Activated CD4-positive, alpha-beta T cell treated with anti-CD3 and anti-CD28 coated beads, Interleukin-2, amount 10 ng/mL, durations not matched to agents 7 days and 5 days (primary cell): ENCODE measurements at regions not wholly inside any gene's neighbourhood (a gene's known extent, or its start where the extent isn't known, plus 50 kb on each side); places are given as distances from the start of the nearest gene placed in this dataset.

Experiments
- CTCF ChIA-PET: fragments of 350-600 bp; sonication (Branson Sonifier 250); formaldehyde crosslinking; loops from one replicate; lab custom pipeline; 2021; ENCODE audit warnings: antibody characterized with exemption; lab: Charles Lee
- POLR2A ChIA-PET: fragments of 350-600 bp; sonication (Branson Sonifier 250); formaldehyde crosslinking; loops from one replicate; lab custom pipeline; 2021; ENCODE audit warnings: antibody characterized with exemption; lab: Charles Lee
- DNase-seq: peaks from one replicate; pipeline ENCODE4 v3.0.0-alpha.2; 2020
- H3K27ac Mint-ChIP-seq: one replicate; pipeline ENCODE4 v1.8.0; 2021; ENCODE audit warnings: mild to moderate bottlenecking, moderate library complexity, mixed read lengths
- H3K27me3 Mint-ChIP-seq: one replicate; pipeline ENCODE4 v1.8.0; 2021; ENCODE audit warnings: mixed read lengths
- H3K36me3 Mint-ChIP-seq: one replicate; pipeline ENCODE4 v1.8.0; 2021; ENCODE audit warnings: low read depth, mixed read lengths
- H3K4me1 Mint-ChIP-seq: one replicate; pipeline ENCODE4 v1.8.0; 2021; ENCODE audit warnings: mixed read lengths
- H3K4me3 Mint-ChIP-seq: one replicate; pipeline ENCODE4 v1.8.0; 2021; ENCODE audit warnings: mild to moderate bottlenecking, moderate library complexity, mixed read lengths
- H3K9me3 Mint-ChIP-seq: one replicate; pipeline ENCODE4 v1.8.0; 2021; ENCODE audit warnings: mixed read lengths

DNA sequence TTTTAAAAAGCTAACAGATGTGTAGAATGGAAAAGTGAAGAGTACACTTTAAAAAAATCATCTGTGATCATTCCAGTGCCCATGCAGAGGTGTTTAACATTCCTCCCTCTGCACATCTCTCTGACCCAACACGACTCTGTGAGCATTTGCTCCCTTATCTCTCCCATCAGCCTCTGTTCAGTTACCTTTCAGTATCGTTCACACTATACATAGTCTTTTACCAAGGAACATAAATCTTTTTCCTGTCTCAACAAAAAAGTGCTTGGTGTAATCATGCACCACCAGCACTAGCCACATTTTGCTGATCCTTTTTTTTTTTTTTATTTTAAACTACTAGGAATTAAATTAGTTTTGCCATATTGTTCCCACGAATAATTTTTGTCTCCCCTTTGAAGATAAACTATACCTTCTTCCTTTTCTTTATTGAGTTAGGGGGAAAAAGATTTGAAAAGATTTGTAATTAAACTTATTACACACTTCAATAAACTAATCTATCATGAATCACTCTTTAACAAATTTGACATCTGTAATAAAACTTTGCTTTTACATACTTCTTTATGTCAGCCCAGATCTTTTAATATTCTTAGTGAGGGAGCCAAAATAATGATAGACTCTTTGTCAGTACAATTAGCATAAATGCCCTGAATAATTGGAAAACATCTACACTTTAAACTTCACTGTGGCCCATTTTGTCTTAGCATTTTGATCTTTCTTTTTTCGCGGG lies 489.8 kb upstream of the FANCL start:
- Mint-ChIP-seq H3K36me3 (no peaks in the 10 kb centered on the region), H3K27me3 (peaks cover 10% of the 10 kb centered on the region), H3K4me1 (no peaks in the 10 kb centered on the region), H3K4me3 (no peak overlapping the region), H3K9me3 (no peaks in the 10 kb centered on the region), H3K27ac (no peak overlapping the region)
- CTCF ChIA-PET, result no interaction called here
- DNase-seq, result no peak
- POLR2A ChIA-PET, result no interaction called here

- Mint-ChIP-seq H3K9me3 (no peaks in the 10 kb centered on the region), H3K4me1 (no peaks in the 10 kb centered on the region), H3K36me3 (no peaks in the 10 kb centered on the region), H3K4me3 (no peak overlapping the region), H3K27me3 (peaks cover 10% of the 10 kb centered on the region), H3K27ac (no peak overlapping the region)
- POLR2A ChIA-PET, result no interaction called here
- no peak for DNase-seq
- CTCF ChIA-PET, result no interaction called here
These were observed 487.0 kb upstream of the FANCL start for GRCh38 chr2:58727981-58728656.

DNA sequence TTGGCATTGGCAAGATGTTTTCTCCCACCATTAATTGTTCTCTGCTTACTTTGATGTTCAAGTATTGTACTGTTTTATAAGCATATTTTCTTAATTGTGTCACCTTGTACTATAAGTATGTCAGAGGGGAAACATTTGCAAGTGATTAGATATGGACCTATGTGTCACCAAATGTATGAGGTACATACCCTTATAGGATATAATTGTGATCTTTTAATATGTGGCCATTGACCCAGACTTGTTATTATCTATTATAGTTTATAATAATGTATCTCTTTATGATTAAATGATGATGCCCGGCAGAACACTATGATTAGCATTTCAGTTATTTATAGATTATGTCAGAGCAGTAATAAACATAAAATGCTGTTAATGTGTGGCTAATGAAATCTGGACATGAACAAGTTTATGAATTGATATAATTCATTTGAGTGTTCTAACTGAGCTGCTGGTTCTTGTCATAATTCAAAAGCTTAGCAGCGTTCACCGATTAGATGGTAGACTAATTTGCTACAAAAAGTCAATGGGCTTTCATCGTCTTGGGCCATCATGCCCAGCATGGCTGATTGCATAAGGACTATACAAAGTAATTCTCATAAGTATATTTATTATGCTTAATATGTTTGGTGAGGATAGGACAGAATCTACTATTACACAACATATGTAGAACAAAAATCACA lies 480.9 kb upstream of the FANCL start:
- H3K9me3 Mint-ChIP-seq, result no peaks in the 10 kb centered on the region
- H3K4me1 Mint-ChIP-seq, result no peaks in the 10 kb centered on the region
- no peak for DNase-seq
- H3K4me3 Mint-ChIP-seq, result no peak overlapping the region
- peaks cover 2% of the 10 kb centered on the region for H3K27me3 Mint-ChIP-seq
- no peaks in the 10 kb centered on the region for H3K36me3 Mint-ChIP-seq
- ChIA-PET CTCF (no interaction called here), POLR2A (no interaction called here)
- no peak overlapping the region for H3K27ac Mint-ChIP-seq

DNA sequence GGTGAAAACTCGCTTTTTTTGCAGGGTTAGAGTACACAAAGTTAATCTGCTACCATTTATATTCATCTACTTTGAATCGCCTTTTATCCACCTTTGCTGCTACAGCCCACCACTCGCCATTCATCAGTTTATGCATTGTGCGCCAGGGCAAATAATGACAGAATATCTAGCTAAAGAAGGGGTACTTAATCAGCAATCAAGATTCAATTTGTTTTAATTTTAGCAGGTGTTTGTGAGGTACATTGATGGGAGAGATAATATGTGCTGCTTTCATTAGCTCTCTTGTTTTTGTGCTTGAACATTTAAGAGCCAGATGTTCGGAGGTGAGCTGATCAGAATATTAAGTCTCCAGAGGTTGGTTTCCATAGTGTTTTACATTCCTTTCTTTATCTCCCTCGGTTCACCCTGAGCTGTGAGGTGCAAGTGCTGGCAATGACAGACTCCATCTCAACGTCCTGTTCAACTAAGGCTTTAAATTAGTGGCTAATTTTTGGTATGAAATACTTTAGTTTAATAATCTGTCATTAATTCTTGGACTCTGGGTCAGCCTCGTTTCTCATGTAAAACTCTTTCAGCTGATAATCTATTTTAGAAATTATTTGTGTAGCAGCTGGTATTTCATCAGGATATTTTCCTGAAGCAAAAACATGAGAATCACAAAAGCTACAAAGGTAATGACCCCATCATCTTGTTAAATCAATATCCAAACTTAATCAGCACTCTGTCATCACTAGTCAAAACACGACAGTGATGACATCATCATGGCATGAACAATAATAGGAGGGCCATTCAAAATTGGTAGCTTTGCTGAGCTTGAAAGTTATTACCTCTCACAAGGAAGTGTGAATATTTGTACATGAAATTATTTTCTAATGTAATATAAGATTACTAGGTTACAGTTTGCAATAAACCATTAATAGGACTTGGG lies 479.9 kb upstream of the FANCL start:
- DNase-seq, result no peak
- CTCF ChIA-PET, result no interaction called here

DNA sequence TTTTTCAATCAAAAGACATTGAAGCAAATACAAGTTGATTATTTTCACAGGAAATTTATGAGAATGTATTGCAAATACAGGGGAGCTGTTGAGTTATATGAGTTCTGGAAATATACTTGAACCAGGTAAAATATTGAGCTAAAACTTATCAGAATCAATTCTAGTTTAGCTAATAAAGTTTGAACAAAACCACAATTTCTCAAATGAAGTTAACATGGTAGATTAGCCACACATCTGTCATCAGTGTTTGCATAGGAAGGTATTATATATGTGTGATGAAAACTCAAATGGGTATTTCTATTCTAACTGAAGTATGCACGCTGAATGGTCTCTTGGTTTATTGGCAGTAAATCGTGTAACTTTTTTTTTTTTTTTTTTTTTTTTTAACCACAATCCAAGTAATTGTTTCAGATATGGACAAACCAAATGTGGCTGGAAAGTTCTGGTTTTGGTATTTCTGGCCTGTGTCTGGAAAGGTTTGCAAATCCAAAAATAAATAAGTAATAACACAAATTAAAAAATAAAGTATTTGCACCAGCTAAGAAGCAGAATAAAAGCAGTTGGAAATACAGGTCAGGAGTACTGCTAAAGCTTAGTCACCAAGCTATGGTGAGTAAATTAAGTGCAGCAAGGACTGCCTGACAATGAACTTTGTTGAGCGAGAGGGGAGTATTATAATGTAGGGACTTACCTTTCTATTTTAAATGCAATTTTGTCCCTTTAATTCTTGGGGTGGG lies 479.1 kb upstream of the FANCL start:
- Mint-ChIP-seq H3K4me1 (no peaks in the 10 kb centered on the region), H3K36me3 (no peaks in the 10 kb centered on the region), H3K9me3 (no peaks in the 10 kb centered on the region), H3K27ac (no peak overlapping the region), H3K4me3 (no peak overlapping the region), H3K27me3 (peaks cover 2% of the 10 kb centered on the region)
- DNase-seq, result no peak
- CTCF ChIA-PET, result no interaction called here
- POLR2A ChIA-PET, result no interaction called here

More for the DNA sequence above, 479.9 kb upstream of the FANCL start:
- Mint-ChIP-seq H3K27me3 (peaks cover 2% of the 10 kb centered on the region), H3K9me3 (no peaks in the 10 kb centered on the region), H3K4me1 (no peaks in the 10 kb centered on the region), H3K36me3 (no peaks in the 10 kb centered on the region), H3K4me3 (no peak overlapping the region), H3K27ac (no peak overlapping the region)
- POLR2A ChIA-PET, result no interaction called here

DNA sequence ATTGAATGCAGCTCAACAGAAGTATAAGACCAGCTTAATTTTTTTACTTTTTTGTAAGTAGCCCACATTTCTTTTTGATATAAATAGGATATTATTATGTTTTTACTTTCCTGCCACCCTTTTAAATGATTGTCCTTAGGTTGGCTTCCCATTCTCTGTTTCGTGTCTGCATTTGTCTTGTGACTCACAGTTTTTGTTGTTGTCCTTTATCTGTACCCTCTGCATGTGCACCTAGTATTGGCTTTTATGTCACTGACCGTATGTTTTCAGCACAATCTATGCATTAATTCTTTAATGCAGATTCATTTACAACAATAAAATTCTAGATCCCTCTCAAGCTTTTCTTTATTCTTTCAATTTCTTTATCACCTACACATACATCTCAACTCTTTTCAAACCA lies 474.2 kb upstream of the FANCL start:
- ChIA-PET POLR2A (no interaction called here), CTCF (no interaction called here)
- no peak overlapping the region for H3K4me3 Mint-ChIP-seq
- no peak overlapping the region for H3K27ac Mint-ChIP-seq
- H3K36me3 Mint-ChIP-seq, result no peaks in the 10 kb centered on the region
- no peaks in the 10 kb centered on the region for H3K9me3 Mint-ChIP-seq
- peaks cover 2% of the 10 kb centered on the region for H3K27me3 Mint-ChIP-seq
- no peaks in the 10 kb centered on the region for H3K4me1 Mint-ChIP-seq
- DNase-seq, result no peak

DNA sequence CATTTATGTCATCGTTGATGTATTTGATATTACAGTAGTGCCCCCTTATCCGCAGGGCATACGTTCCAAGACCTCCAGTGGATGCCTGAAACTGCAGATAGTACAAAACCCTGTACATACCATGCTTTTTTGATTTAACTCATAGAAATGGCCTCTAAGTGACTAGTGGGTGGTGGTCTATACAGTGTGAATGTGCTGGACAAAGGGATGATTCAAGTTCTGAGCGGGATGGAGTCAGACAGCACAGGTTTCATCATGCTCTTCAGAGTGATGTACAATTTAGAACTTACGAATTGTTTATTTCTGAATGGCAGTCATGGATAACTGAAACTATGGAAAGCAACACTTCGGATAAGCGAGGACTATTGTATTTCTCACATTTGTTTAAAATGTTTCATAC lies 473.1 kb upstream of the FANCL start:
- CTCF ChIA-PET, result no interaction called here
- H3K27ac Mint-ChIP-seq, result no peak overlapping the region
- no peak for DNase-seq
- H3K9me3 Mint-ChIP-seq, result no peaks in the 10 kb centered on the region
- H3K36me3 Mint-ChIP-seq, result no peaks in the 10 kb centered on the region
- POLR2A ChIA-PET, result no interaction called here
- H3K4me1 Mint-ChIP-seq, result no peaks in the 10 kb centered on the region
- H3K27me3 Mint-ChIP-seq, result peaks cover 2% of the 10 kb centered on the region
- H3K4me3 Mint-ChIP-seq, result no peak overlapping the region

DNA sequence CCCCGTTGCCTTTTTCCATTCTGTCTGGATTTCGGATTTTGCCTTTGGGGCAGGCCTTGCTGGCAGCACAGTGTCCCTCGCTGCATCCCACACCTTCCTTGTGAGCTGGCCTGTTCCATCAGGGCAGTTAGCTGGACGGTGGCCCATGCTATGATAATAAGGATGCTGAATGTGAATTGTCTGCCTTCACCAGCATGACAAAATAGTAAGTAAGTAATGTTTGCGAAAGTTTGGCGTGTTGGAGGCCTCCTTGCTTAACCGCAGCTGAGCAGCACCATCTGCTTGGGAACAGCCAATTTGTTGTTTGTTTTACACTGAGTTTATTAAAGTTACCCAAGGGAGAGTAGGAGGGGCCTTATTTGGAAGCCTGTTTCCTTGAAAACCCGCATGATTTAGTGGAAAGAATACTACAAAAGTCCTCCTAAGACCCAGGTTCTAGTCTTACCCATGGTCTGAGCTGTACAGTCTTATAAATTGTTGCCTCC lies 469.7 kb upstream of the FANCL start:
- Mint-ChIP-seq H3K9me3 (no peaks in the 10 kb centered on the region), H3K36me3 (no peaks in the 10 kb centered on the region), H3K4me3 (no peak overlapping the region), H3K27ac (no peak overlapping the region), H3K27me3 (peaks cover 5% of the 10 kb centered on the region), H3K4me1 (no peaks in the 10 kb centered on the region)
- ChIA-PET CTCF (interaction anchor here (1.2 kb wide), 1 partner anchor 8 kb away, joined by 3 read pairs; no protein-coding TSS in a partner anchor), POLR2A (no interaction called here)
- DNase-seq, result no peak

DNA sequence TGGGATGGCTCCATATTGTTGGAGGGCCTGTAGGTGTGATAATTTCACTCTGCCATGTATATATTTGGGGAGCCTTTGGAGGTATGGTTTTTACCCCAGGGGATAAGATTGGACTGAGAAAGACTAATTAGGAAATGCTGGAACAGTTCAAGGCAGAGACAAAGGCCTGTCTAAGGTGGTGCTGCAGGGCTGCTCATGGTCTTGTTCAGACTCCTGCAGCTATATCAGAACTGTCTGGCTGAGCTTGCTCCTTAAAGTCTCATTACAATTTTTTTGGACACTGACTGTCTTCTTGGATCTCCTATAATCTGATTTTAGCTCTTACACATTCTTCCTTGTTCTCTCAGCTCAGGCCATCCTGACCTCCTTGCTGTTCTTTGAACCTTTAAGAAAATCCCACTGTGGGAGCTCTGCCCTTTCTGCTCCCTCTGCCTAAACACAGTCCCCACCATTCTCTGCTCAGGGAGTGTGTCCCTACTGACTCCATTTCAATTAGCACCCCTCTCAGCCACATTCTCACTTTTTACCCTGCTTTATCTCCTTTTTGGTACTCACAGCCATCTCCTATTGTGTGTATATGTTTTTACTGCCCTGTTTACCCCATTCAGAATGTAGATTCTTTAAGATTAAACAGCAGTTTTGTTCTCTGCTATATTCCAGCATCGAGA lies 468.7 kb upstream of the FANCL start:
- Mint-ChIP-seq H3K4me1 (no peaks in the 10 kb centered on the region), H3K27me3 (peaks cover 7% of the 10 kb centered on the region), H3K4me3 (no peak overlapping the region), H3K9me3 (no peaks in the 10 kb centered on the region), H3K27ac (no peak overlapping the region), H3K36me3 (no peaks in the 10 kb centered on the region)
- POLR2A ChIA-PET, result no interaction called here
- no peak for DNase-seq
- CTCF ChIA-PET, result no interaction called here

- H3K27me3 Mint-ChIP-seq, result peaks cover 7% of the 10 kb centered on the region
- no peak overlapping the region for H3K4me3 Mint-ChIP-seq
- no peaks in the 10 kb centered on the region for H3K9me3 Mint-ChIP-seq
- DNase-seq, result no peak
- ChIA-PET POLR2A (no interaction called here), CTCF (no interaction called here)
- H3K36me3 Mint-ChIP-seq, result no peaks in the 10 kb centered on the region
- no peaks in the 10 kb centered on the region for H3K4me1 Mint-ChIP-seq
- H3K27ac Mint-ChIP-seq, result no peak overlapping the region
These were observed 468.1 kb upstream of the FANCL start for GRCh38 chr2:58709274-58709673.

GRCh38 chr2:58708565-58708964 lies 467.4 kb upstream of the FANCL start:
- Mint-ChIP-seq H3K9me3 (no peaks in the 10 kb centered on the region), H3K36me3 (no peaks in the 10 kb centered on the region), H3K4me1 (no peaks in the 10 kb centered on the region), H3K4me3 (no peak overlapping the region), H3K27ac (no peak overlapping the region), H3K27me3 (peaks cover 7% of the 10 kb centered on the region)
- no peak for DNase-seq
- POLR2A ChIA-PET, result no interaction called here
- CTCF ChIA-PET, result no interaction called here
